GM21717 (cell line): ENCODE measurements at regions not wholly inside any gene's neighbourhood (a gene's known extent, or its start where the extent isn't known, plus 50 kb on each side); places are given as distances from the start of the nearest gene placed in this dataset.

ENCODE experiments used
- ATAC-seq: cut with Tn5 transposase; IDR thresholded peaks from one replicate; pipeline ENCODE4 v1.9.1; 2021; ENCODE audit warnings: mild to moderate bottlenecking, moderate library complexity; ENCODE audit not compliant: unreplicated experiment

- ATAC-seq: no peak
Observed at GRCh38 chr2:47238638-47239037, 62.3 kb upstream of the CALM2 start.

- no peak for ATAC-seq
Observed at GRCh38 chr2:47237375-47238334, 61.3 kb upstream of the CALM2 start.

GRCh38 chr2:47236503-47237215, 60.3 kb upstream of the CALM2 start:
- ATAC-seq: no peak

- no peak for ATAC-seq
Observed at GRCh38 chr2:47235132-47235531, 58.8 kb upstream of the CALM2 start.

- no peak for ATAC-seq
Observed at GRCh38 chr2:47234456-47234855, 58.1 kb upstream of the CALM2 start.

GRCh38 chr2:47232738-47233415, 56.6 kb upstream of the CALM2 start:
- no peak for ATAC-seq

- no peak for ATAC-seq
Observed at GRCh38 chr2:47230418-47230817, 54.1 kb upstream of the CALM2 start.

GRCh38 chr2:47227532-47228279, 51.4 kb upstream of the CALM2 start:
- ATAC-seq: no peak

GRCh38 chr2:47226923-47227220, 50.6 kb upstream of the CALM2 start:
- no peak for ATAC-seq

GRCh38 chr2:47226132-47226922, 50.0 kb upstream of the CALM2 start:
- ATAC-seq: no peak
